ENCODE measurements at regions not wholly inside any gene's neighbourhood (a gene's known extent, or its start where the extent isn't known, plus 50 kb on each side); places are given as distances from the start of the nearest gene placed in this dataset.

DNA sequence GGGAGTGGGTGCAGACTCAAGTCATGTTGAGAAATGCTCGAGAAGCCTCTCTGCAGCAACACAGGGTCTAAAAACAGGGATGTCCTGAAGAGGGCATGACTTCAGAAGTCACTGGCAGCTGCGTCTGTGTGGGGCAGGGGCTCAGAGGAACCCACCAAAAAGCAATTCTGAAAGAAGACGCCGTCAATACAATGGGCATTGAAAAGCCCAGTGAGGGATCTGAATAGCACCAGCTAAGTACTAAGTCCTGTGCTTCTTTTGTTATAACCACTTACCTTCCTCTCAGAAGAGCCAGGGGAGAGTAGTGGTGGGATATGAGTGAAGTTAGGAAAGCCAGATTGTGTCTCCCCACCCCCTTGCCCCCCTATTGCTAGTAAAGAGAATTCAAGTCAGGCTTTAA lies 137.2 kb downstream of the INHBA start:
- Histone ChIP-seq H3K79me1 (ENCODE audit: insufficient read depth, low read depth, low read length, poor library complexity, severe bottlenecking) (no peaks in the 10 kb centered on the region), H3K23me2 (ENCODE audit: insufficient read length, low read depth, low read length, poor library complexity, severe bottlenecking) (no peaks in the 10 kb centered on the region), H4K20me1 (ENCODE audit: control insufficient read depth, insufficient read depth, insufficient read length) (no peaks in the 10 kb centered on the region), H3K4ac (ENCODE audit: low read depth, low read length) (no peak overlapping the region), H3K56ac (ENCODE audit: insufficient read length, low read depth, low read length) (no peak overlapping the region), H4K5ac (ENCODE audit: insufficient read length, low read depth, low read length) (no peak overlapping the region), H3K18ac (ENCODE audit: insufficient read length, low read depth, low read length) (no peak overlapping the region), H3K27ac (ENCODE audit: insufficient read length, low read depth, low read length) (no peak overlapping the region), H3K27me3 (ENCODE audit: insufficient read depth, low read length) (no peaks in the 10 kb centered on the region), H2BK12ac (ENCODE audit: insufficient read length, low read depth, low read length) (no peak overlapping the region), H2BK5ac (ENCODE audit: insufficient read length, low read length) (no peak overlapping the region), H3K79me2 (ENCODE audit: insufficient read depth, low read length) (no peaks in the 10 kb centered on the region), H2AFZ (ENCODE audit: low read length) (no peak overlapping the region), H2BK15ac (ENCODE audit: low read depth, low read length) (no peak overlapping the region), H3K9ac (ENCODE audit: extremely low read depth, insufficient read length, low read length) (no peak overlapping the region), H4K91ac (ENCODE audit: insufficient read length, low read depth, low read length) (no peak overlapping the region), H3K4me2 (ENCODE audit: insufficient read depth, insufficient read length, low read length) (no peak overlapping the region), H3K23ac (ENCODE audit: insufficient read length, low read depth, low read length) (no peak overlapping the region), H2AK5ac (ENCODE audit: insufficient read length, low read length) (no peak overlapping the region), H3K4me1 (ENCODE audit: insufficient read depth, low read length) (no peaks in the 10 kb centered on the region), H2BK120ac (ENCODE audit: low read depth, low read length, poor library complexity, severe bottlenecking) (no peak overlapping the region), H3K14ac (ENCODE audit: insufficient read depth, low read length) (no peak overlapping the region), H3K9me3 (ENCODE audit: control insufficient read depth, low read depth, low read length) (no peaks in the 10 kb centered on the region), H4K8ac (replicated peaks; ENCODE audit: insufficient read length, low read depth, low read length) (no peak overlapping the region), H2BK20ac (ENCODE audit: low read depth, low read length, poor library complexity, severe bottlenecking) (no peak overlapping the region), H3T11ph (ENCODE audit: low read length) (no peak overlapping the region)
- no peak for DNase-seq
- H3K9me3 Mint-ChIP-seq, result 0 out of 5 replicates have a peak, but pooled peaks cover 0 to 3% of the 10 kb centered on the region in 2 experiments
- peaks cover 20 to 26% of the 10 kb centered on the region in 2 experiments for H3K4me1 Mint-ChIP-seq
- no peak overlapping the region for H3K4me3 Mint-ChIP-seq
- no peak overlapping the region for H3K27ac Mint-ChIP-seq
- peaks cover 1 to 4% (median 2%) of the 10 kb centered on the region in 3 experiments; a peak in 3 of 7 replicates for H3K36me3 Mint-ChIP-seq (ENCODE audit: insufficient read depth in 1 of 3, low read depth in 3 of 3)
- TF ChIP-seq, protein P1, sequence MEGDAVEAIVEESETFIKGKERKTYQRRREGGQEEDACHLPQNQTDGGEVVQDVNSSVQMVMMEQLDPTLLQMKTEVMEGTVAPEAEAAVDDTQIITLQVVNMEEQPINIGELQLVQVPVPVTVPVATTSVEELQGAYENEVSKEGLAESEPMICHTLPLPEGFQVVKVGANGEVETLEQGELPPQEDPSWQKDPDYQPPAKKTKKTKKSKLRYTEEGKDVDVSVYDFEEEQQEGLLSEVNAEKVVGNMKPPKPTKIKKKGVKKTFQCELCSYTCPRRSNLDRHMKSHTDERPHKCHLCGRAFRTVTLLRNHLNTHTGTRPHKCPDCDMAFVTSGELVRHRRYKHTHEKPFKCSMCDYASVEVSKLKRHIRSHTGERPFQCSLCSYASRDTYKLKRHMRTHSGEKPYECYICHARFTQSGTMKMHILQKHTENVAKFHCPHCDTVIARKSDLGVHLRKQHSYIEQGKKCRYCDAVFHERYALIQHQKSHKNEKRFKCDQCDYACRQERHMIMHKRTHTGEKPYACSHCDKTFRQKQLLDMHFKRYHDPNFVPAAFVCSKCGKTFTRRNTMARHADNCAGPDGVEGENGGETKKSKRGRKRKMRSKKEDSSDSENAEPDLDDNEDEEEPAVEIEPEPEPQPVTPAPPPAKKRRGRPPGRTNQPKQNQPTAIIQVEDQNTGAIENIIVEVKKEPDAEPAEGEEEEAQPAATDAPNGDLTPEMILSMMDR (conservative IDR thresholded peaks at IDR 0.05), result no peak
- H3K27me3 Mint-ChIP-seq (ENCODE audit: low read depth), result peaks cover 2% of the 10 kb centered on the region; the same call in 1 of the 2 replicates
- WGBS (ENCODE audit: extremely low coverage, insufficient read length, low lambda C conversion rate), result no CpG with 5 or more reads among the region's 4 CpGs

Measured in H9 (cell line).